Spinal cord (tissue), 9 donors: ENCODE measurements at regions not wholly inside any gene's neighbourhood (a gene's known extent, or its start where the extent isn't known, plus 50 kb on each side); places are given as distances from the start of the nearest gene placed in this dataset.

Experiments used
- DNase-seq, 6 donors: peaks; one replicate each; pipeline versions ENCODE4 v3.0.0 to v3.0.0-alpha.2; 2013 to 2015; ENCODE audit warnings: low spot score in 6 of 6, low read depth in 4 of 6
- H3K27ac ChIP-seq: one replicate; pipeline ENCODE4 v1.5.1; 2013; ENCODE audit warnings: low read depth, low read length, control low read depth
- H3K27me3 ChIP-seq: one replicate; pipeline ENCODE4 v1.6.1; 2013; ENCODE audit warnings: low read length; ENCODE audit not compliant: control insufficient read depth, insufficient read depth
- H3K36me3 ChIP-seq: one replicate; pipeline ENCODE4 v1.6.1; 2013; ENCODE audit warnings: low read length; ENCODE audit not compliant: control insufficient read depth, insufficient read depth
- H3K4me1 ChIP-seq: one replicate; pipeline ENCODE4 v1.6.1; 2013; ENCODE audit warnings: low read length; ENCODE audit not compliant: control insufficient read depth, insufficient read depth
- H3K4me3 ChIP-seq: one replicate; pipeline ENCODE4 v1.5.1; 2013; ENCODE audit warnings: low read depth, low read length, control low read depth
- H3K9me3 ChIP-seq: one replicate; pipeline ENCODE4 v1.6.1; 2013; ENCODE audit warnings: low read length; ENCODE audit not compliant: control insufficient read depth, insufficient read depth
- WGBS: methylation state at CpG from one replicate; pipeline ENCODE4 v1.1.5; 2013; ENCODE audit warnings: missing lambda C conversion rate; ENCODE audit not compliant: insufficient coverage; 5-methylcytosine and 5-hydroxymethylcytosine counted together
- donor health status: healthy.

GRCh38 chr6:81465859-81466258 is 286.6 kb downstream of the TENT5A start:
- Histone ChIP-seq H3K36me3 (no peaks in the 10 kb centered on the region), H3K27me3 (no peaks in the 10 kb centered on the region), H3K4me1 (no peaks in the 10 kb centered on the region), H3K9me3 (no peaks in the 10 kb centered on the region), H3K27ac (no peak overlapping the region), H3K4me3 (no peak overlapping the region)
- no peak for DNase-seq

DNA sequence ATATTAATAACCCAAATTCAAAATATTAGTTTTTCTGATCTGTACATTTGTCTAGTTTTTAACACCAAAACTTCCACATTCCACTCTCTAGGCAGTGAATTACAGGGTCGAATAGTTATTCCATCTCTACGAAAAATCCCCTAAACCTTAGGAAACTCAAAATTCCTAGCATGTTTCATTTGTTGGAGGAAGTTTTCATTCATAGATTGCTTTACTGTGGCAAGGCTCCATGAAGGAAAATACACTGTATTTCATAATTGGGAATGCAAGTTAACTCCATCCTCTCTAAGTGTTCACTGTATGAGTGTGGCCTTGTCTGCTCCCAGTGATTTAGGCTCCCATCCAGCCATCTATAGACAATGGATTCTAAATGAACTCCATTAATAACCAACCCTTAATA is 296.1 kb downstream of the TENT5A start:
- WGBS: no CpG with 5 or more reads among the region's 2 CpGs
- Histone ChIP-seq H3K4me1 (no peaks in the 10 kb centered on the region), H3K27ac (no peak overlapping the region), H3K9me3 (no peaks in the 10 kb centered on the region), H3K36me3 (no peaks in the 10 kb centered on the region), H3K4me3 (no peak overlapping the region), H3K27me3 (no peaks in the 10 kb centered on the region)
- no peak for DNase-seq

- H3K9me3 ChIP-seq: no peaks in the 10 kb centered on the region
- no peak overlapping the region for H3K4me3 ChIP-seq
- no peak overlapping the region for H3K27ac ChIP-seq
- no peaks in the 10 kb centered on the region for H3K36me3 ChIP-seq
- H3K27me3 ChIP-seq: no peaks in the 10 kb centered on the region
- no CpG with 5 or more reads among the region's 1 CpG for WGBS
- H3K4me1 ChIP-seq: no peaks in the 10 kb centered on the region
- peak in 2 of 6 donors; percentile 8 to 43 for DNase-seq
Measured at GRCh38 chr6:81455641-81456040, 296.8 kb downstream of the TENT5A start.

- H3K27me3 ChIP-seq: no peaks in the 10 kb centered on the region
- H3K36me3 ChIP-seq: no peaks in the 10 kb centered on the region
- no peak overlapping the region for H3K4me3 ChIP-seq
- H3K4me1 ChIP-seq: no peaks in the 10 kb centered on the region
- WGBS: 90% methylated on average over 2 of the region's 2 CpGs
- no peak overlapping the region for H3K27ac ChIP-seq
- H3K9me3 ChIP-seq: no peaks in the 10 kb centered on the region
- DNase-seq: no peak
Measured at GRCh38 chr6:81451787-81452186, 300.7 kb downstream of the TENT5A start.

DNA sequence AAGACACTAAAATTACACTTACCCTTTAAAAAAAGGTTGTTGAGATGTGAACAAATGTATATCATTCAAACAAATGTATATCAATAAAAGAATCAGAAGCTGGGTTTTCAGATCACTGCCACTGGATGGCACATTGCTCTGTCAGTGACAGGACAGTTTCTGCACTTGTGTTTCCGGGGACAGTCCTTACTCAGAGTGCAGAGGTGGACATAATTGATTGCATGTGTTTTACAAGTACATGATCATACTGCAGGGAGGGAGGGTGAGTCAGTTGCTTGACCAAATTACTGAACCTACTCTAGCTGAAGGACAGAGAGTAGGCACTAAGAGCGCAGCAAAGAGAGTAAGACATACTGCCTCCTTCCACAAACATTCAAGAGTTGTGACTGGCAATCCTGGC is 302.3 kb downstream of the TENT5A start:
- 17% methylated on average over 1 of the region's 2 CpGs for WGBS
- Histone ChIP-seq H3K4me3 (no peak overlapping the region), H3K27ac (no peak overlapping the region), H3K4me1 (no peaks in the 10 kb centered on the region), H3K36me3 (no peaks in the 10 kb centered on the region), H3K9me3 (no peaks in the 10 kb centered on the region), H3K27me3 (no peaks in the 10 kb centered on the region)
- peak in 1 of 6 donors; percentile 29 for DNase-seq

- H3K9me3 ChIP-seq: no peaks in the 10 kb centered on the region
- no peak for DNase-seq
- H3K27me3 ChIP-seq: no peaks in the 10 kb centered on the region
- H3K4me3 ChIP-seq: no peak overlapping the region
- no peak overlapping the region for H3K27ac ChIP-seq
- H3K36me3 ChIP-seq: no peaks in the 10 kb centered on the region
- H3K4me1 ChIP-seq: no peaks in the 10 kb centered on the region
- no CpG with 5 or more reads among the region's 1 CpG for whole genome bisulfite sequencing
Measured at GRCh38 chr6:81446509-81446908, 306.0 kb downstream of the TENT5A start.

DNA sequence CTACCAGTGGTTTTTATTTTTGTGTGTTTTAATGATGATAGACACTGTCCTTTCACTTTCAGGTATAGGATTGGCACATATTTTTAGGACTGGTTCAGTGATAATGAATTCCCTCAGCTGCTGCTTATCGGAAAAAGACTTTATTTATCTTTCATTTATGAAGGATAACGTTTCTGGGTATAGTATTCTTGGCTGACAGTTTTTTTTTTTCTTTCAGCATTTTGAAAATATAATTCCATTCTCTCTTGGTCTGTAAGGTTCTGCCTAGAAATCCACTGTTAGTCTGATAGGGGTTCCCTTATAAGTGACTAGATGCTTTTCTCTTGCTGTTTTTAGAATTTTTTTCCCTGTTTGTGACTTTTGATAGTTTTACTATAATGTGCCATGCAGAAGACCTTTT is 313.1 kb downstream of the TENT5A start:
- H3K27me3 ChIP-seq: no peaks in the 10 kb centered on the region
- H3K4me1 ChIP-seq: no peaks in the 10 kb centered on the region
- no peak overlapping the region for H3K27ac ChIP-seq
- H3K4me3 ChIP-seq: no peak overlapping the region
- peaks cover 11% of the 10 kb centered on the region for H3K9me3 ChIP-seq
- H3K36me3 ChIP-seq: no peaks in the 10 kb centered on the region
- DNase-seq: no peak
- WGBS: no CpG with 5 or more reads among the region's 2 CpGs

DNA sequence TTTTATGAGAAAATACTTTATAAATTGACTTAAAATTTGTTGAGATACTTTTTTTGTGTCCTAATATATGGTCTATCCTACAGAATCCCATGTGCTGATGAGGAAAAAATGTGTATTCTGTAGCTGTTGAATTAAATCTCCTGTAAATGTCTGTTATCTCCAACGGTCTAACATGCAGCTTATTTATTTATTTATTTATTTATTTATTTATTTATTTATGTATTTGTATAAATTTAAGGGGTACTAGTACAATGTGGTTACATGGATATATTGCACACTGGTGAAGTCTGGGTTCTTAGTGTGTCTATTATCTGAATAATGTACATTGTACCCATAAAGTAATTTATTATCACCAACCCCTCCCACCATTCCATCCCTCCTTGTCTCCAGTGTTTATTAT is 315.5 kb downstream of the TENT5A start:
- no peak overlapping the region for H3K4me3 ChIP-seq
- no peaks in the 10 kb centered on the region for H3K36me3 ChIP-seq
- no CpG with 5 or more reads among the region's 1 CpG for WGBS
- peaks cover 11% of the 10 kb centered on the region for H3K9me3 ChIP-seq
- H3K4me1 ChIP-seq: no peaks in the 10 kb centered on the region
- no peak overlapping the region for H3K27ac ChIP-seq
- no peaks in the 10 kb centered on the region for H3K27me3 ChIP-seq
- no peak for DNase-seq

- Histone ChIP-seq H3K4me1 (no peaks in the 10 kb centered on the region), H3K27me3 (no peaks in the 10 kb centered on the region), H3K9me3 (no peaks in the 10 kb centered on the region), H3K36me3 (no peaks in the 10 kb centered on the region), H3K27ac (no peak overlapping the region), H3K4me3 (no peak overlapping the region)
- WGBS: 25% methylated on average over 1 of the region's 4 CpGs
- DNase-seq: no peak
Measured at GRCh38 chr6:81413306-81413705, 339.2 kb downstream of the TENT5A start.

DNA sequence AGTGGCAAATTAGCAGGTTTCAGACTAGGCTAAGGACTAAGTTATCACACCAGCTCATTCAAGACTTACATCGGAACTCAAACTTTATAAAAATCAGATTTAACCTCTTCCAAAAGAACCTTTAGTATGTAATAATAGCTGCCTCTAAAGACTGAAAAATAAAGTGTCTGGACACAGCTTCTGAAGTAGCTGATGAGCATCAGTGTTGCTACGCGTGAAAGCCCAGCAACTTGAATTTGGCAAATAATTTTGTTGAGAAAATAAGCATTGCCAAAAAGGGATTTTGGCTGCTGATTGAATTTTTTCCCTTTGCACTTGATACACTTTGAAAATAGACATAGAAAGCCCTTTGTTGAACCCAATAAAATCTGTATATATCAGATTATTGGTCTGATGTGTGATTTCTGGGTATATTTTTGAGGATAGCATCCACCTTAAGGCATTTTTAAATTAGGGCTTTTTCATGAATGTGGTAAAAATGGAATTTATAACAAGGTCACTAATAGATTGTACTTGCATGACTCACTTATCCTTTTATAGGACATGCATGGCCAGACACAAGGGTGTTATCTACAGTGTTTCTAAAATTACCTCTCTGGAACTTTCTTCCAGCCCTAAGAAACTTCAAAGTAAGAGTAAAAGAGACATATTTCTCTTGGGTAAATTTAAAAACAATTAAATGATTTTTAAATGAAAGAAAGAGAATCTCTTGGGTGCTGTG is 350.4 kb downstream of the TENT5A start:
- Histone ChIP-seq H3K36me3 (no peaks in the 10 kb centered on the region), H3K4me1 (no peaks in the 10 kb centered on the region), H3K4me3 (no peak overlapping the region), H3K27me3 (no peaks in the 10 kb centered on the region), H3K9me3 (no peaks in the 10 kb centered on the region), H3K27ac (no peak overlapping the region)
- peak in 1 of 6 donors; percentile 15 for DNase-seq
- whole genome bisulfite sequencing: no CpG with 5 or more reads among the region's 3 CpGs
